WTC11 (cell line): ENCODE measurements at regions not wholly inside any gene's neighbourhood (a gene's known extent, or its start where the extent isn't known, plus 50 kb on each side); places are given as distances from the start of the nearest gene placed in this dataset.

ENCODE experiments used
- CBFB ChIP-seq: sonication (generic); formaldehyde crosslinking; IDR thresholded peaks from 2 replicates; pipeline ENCODE4 v1.8.1; 2022; ENCODE audit warnings: mild to moderate bottlenecking, low read depth, missing genetic modification reagents
- CREB1 ChIP-seq: sonication (generic); formaldehyde crosslinking; IDR thresholded peaks from 2 replicates; pipeline ENCODE4 v1.8.0; 2023; ENCODE audit warnings: mild to moderate bottlenecking, missing genetic modification reagents
- E2F4 ChIP-seq: sonication (generic); formaldehyde crosslinking; IDR thresholded peaks from 2 replicates; pipeline ENCODE4 v1.8.1; 2022; ENCODE audit warnings: low read depth, mild to moderate bottlenecking, moderate library complexity, missing genetic modification reagents, borderline replicate concordance
- MXD4 ChIP-seq: fragments of 250-450 bp; sonication (Bioruptor Pico); IDR thresholded peaks from 2 replicates; pipeline ENCODE4 v1.8.0; 2021; ENCODE audit warnings: mild to moderate bottlenecking, moderate library complexity, borderline replicate concordance
- NFE2L1 ChIP-seq: sonication (generic); formaldehyde crosslinking; IDR thresholded peaks from 2 replicates; pipeline ENCODE4 v1.8.1; 2023; ENCODE audit warnings: missing genetic modification reagents
- ZNF121 ChIP-seq: sonication (generic); formaldehyde crosslinking; IDR thresholded peaks from 2 replicates; pipeline ENCODE4 v1.8.0; 2023; ENCODE audit warnings: missing genetic modification reagents
- ZSCAN18 ChIP-seq: fragments of 250-450 bp; sonication (Bioruptor Pico); IDR thresholded peaks from 2 replicates; pipeline ENCODE4 v2.1.2; 2022; ENCODE audit warnings: mild to moderate bottlenecking, moderate library complexity
- TF ChIP-seq, protein P1 (sequence below): fragments of 200-600 bp; IDR thresholded peaks from 2 replicates; pipeline ENCODE4 v1.8.0; 2022; ENCODE audit warnings: antibody characterized with exemption
- TF ChIP-seq, protein P2 (sequence below): sonication (generic); formaldehyde crosslinking; IDR thresholded peaks from 2 replicates; pipeline ENCODE4 v1.8.0; 2022; ENCODE audit warnings: mild to moderate bottlenecking, missing genetic modification reagents
- TF ChIP-seq, protein P3 (sequence below): sonication (generic); formaldehyde crosslinking; IDR thresholded peaks from 2 replicates; pipeline ENCODE4 v1.8.1; 2022; ENCODE audit warnings: low read depth, missing genetic modification reagents, borderline replicate concordance
- TF ChIP-seq, protein P4 (sequence below): sonication (generic); formaldehyde crosslinking; IDR thresholded peaks from 2 replicates; pipeline ENCODE4 v1.8.0; 2023; ENCODE audit warnings: missing genetic modification reagents, mild to moderate bottlenecking, borderline replicate concordance
- TF ChIP-seq, protein P5 (sequence below): sonication (generic); formaldehyde crosslinking; IDR thresholded peaks from 2 replicates; pipeline ENCODE4 v1.8.1; 2023; ENCODE audit warnings: mild to moderate bottlenecking, missing genetic modification reagents, moderate library complexity

DNA sequence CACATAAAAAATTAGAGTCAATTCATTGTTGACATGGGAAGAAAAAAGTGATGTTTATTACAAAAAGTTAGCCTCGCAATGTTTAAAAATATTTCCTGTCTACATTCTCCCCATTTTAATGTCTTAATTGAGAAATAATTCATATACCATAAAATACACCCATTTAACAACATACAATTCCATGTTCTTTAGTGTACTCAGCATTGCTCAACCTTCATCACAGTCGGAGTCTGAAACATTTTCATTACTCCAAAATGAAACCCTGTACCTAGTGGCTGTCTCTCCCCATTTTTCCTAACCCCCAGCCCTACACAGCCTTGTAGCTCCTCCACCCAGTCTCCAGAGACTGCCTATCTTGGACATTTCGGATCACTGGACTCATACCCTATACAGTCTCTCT is 103.9 kb upstream of the CBLN2 start:
- TF ChIP-seq, protein P1, sequence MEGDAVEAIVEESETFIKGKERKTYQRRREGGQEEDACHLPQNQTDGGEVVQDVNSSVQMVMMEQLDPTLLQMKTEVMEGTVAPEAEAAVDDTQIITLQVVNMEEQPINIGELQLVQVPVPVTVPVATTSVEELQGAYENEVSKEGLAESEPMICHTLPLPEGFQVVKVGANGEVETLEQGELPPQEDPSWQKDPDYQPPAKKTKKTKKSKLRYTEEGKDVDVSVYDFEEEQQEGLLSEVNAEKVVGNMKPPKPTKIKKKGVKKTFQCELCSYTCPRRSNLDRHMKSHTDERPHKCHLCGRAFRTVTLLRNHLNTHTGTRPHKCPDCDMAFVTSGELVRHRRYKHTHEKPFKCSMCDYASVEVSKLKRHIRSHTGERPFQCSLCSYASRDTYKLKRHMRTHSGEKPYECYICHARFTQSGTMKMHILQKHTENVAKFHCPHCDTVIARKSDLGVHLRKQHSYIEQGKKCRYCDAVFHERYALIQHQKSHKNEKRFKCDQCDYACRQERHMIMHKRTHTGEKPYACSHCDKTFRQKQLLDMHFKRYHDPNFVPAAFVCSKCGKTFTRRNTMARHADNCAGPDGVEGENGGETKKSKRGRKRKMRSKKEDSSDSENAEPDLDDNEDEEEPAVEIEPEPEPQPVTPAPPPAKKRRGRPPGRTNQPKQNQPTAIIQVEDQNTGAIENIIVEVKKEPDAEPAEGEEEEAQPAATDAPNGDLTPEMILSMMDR: no peak
- TF ChIP-seq ZSCAN18 (CRISPR knock-in tag) (no peak), NFE2L1 (CRISPR knock-in tag) (no peak), ZNF121 (CRISPR knock-in tag) (no peak), CREB1 (CRISPR knock-in tag) (no peak), E2F4 (CRISPR knock-in tag) (no peak), MXD4 (CRISPR knock-in tag) (no peak), CBFB (CRISPR knock-in tag) (no peak)
- TF ChIP-seq, protein P2, sequence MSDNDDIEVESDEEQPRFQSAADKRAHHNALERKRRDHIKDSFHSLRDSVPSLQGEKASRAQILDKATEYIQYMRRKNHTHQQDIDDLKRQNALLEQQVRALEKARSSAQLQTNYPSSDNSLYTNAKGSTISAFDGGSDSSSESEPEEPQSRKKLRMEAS (CRISPR knock-in tag): no peak
- TF ChIP-seq, protein P3, sequence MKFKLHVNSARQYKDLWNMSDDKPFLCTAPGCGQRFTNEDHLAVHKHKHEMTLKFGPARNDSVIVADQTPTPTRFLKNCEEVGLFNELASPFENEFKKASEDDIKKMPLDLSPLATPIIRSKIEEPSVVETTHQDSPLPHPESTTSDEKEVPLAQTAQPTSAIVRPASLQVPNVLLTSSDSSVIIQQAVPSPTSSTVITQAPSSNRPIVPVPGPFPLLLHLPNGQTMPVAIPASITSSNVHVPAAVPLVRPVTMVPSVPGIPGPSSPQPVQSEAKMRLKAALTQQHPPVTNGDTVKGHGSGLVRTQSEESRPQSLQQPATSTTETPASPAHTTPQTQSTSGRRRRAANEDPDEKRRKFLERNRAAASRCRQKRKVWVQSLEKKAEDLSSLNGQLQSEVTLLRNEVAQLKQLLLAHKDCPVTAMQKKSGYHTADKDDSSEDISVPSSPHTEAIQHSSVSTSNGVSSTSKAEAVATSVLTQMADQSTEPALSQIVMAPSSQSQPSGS: no peak
- TF ChIP-seq, protein P4, sequence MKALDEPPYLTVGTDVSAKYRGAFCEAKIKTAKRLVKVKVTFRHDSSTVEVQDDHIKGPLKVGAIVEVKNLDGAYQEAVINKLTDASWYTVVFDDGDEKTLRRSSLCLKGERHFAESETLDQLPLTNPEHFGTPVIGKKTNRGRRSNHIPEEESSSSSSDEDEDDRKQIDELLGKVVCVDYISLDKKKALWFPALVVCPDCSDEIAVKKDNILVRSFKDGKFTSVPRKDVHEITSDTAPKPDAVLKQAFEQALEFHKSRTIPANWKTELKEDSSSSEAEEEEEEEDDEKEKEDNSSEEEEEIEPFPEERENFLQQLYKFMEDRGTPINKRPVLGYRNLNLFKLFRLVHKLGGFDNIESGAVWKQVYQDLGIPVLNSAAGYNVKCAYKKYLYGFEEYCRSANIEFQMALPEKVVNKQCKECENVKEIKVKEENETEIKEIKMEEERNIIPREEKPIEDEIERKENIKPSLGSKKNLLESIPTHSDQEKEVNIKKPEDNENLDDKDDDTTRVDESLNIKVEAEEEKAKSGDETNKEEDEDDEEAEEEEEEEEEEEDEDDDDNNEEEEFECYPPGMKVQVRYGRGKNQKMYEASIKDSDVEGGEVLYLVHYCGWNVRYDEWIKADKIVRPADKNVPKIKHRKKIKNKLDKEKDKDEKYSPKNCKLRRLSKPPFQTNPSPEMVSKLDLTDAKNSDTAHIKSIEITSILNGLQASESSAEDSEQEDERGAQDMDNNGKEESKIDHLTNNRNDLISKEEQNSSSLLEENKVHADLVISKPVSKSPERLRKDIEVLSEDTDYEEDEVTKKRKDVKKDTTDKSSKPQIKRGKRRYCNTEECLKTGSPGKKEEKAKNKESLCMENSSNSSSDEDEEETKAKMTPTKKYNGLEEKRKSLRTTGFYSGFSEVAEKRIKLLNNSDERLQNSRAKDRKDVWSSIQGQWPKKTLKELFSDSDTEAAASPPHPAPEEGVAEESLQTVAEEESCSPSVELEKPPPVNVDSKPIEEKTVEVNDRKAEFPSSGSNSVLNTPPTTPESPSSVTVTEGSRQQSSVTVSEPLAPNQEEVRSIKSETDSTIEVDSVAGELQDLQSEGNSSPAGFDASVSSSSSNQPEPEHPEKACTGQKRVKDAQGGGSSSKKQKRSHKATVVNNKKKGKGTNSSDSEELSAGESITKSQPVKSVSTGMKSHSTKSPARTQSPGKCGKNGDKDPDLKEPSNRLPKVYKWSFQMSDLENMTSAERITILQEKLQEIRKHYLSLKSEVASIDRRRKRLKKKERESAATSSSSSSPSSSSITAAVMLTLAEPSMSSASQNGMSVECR (CRISPR knock-in tag): no peak
- TF ChIP-seq, protein P5, sequence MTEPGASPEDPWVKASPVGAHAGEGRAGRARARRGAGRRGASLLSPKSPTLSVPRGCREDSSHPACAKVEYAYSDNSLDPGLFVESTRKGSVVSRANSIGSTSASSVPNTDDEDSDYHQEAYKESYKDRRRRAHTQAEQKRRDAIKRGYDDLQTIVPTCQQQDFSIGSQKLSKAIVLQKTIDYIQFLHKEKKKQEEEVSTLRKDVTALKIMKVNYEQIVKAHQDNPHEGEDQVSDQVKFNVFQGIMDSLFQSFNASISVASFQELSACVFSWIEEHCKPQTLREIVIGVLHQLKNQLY: no peak
